Calu3 (cell line): ENCODE measurements at regions not wholly inside any gene's neighbourhood (a gene's known extent, or its start where the extent isn't known, plus 50 kb on each side); places are given as distances from the start of the nearest gene placed in this dataset.

Experiments
- BruUV-seq: library from RNA; stranded (reverse); fragments of 400-500 nt; replicated peaks from 2 replicates; lab custom pipeline; 2021; lab: Mats Ljungman, UMichigan
- CTCF ChIA-PET: fragments of 300-600 bp; sonication (Branson Sonifier 250); formaldehyde crosslinking; loops from one replicate; lab custom pipeline; 2022; ENCODE audit warnings: antibody characterized with exemption; lab: Charles Lee
- DNase-seq: peaks from one replicate; pipeline ENCODE4 v3.0.0; 2022
- H3K27ac Mint-ChIP-seq: one replicate; pipeline ENCODE4 v1.8.0; 2022; ENCODE audit warnings: mixed read lengths; ENCODE audit not compliant: unreplicated experiment
- H3K27me3 Mint-ChIP-seq: one replicate; pipeline ENCODE4 v1.8.0; 2022; ENCODE audit warnings: mixed read lengths; ENCODE audit not compliant: unreplicated experiment
- H3K36me3 Mint-ChIP-seq: one replicate; pipeline ENCODE4 v1.8.0; 2022; ENCODE audit warnings: mild to moderate bottlenecking, moderate library complexity, mixed read lengths; ENCODE audit not compliant: insufficient read depth, unreplicated experiment
- H3K4me1 Mint-ChIP-seq: one replicate; pipeline ENCODE4 v1.8.0; 2022; ENCODE audit warnings: mild to moderate bottlenecking, low read depth, mixed read lengths; ENCODE audit not compliant: unreplicated experiment
- H3K4me3 Mint-ChIP-seq: one replicate; pipeline ENCODE4 v1.8.0; 2022; ENCODE audit warnings: mild to moderate bottlenecking, low read depth, moderate library complexity, mixed read lengths; ENCODE audit not compliant: unreplicated experiment
- H3K9me3 Mint-ChIP-seq: one replicate; pipeline ENCODE4 v1.8.0; 2022; ENCODE audit warnings: low read depth, mixed read lengths; ENCODE audit not compliant: unreplicated experiment
- CTCF ChIP-seq: fragments of 200-600 bp; IDR thresholded peaks from one replicate; pipeline ENCODE4 v1.8.0; 2022; ENCODE audit warnings: antibody characterized with exemption; ENCODE audit not compliant: unreplicated experiment
- intact Hi-C: fragments of 100-400 bp; cut with micrococcal nuclease; formaldehyde crosslinking; loops from one replicate; pipeline ENCODE4 v1.10.0; 2022; ENCODE audit not compliant: unreplicated experiment

DNA sequence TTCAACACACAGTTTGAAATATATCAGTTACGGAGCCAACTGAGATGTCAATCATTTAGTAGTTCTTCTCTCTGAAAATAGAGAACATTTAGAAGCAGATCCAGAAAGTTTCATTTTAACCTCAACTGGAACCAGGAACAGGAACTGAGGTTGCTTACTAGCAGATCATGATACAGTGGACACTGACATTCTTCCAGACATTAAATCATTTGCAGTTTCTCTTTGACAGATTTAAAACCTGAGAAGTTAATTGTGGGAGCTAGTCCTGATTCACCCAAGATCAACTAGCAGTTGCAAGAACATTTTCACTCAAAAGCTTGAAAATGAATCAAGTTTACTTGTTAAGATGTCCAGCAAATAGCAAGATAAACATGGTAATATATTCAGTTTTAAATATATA lies 135.4 kb downstream of the SLC17A6 start:
- Mint-ChIP-seq H3K4me3 (no peak overlapping the region), H3K27ac (no peak overlapping the region), H3K4me1 (no peaks in the 10 kb centered on the region), H3K27me3 (no peaks in the 10 kb centered on the region), H3K9me3 (no peaks in the 10 kb centered on the region), H3K36me3 (no peaks in the 10 kb centered on the region)
- TF ChIP-seq CTCF: no peak
- CTCF ChIA-PET: no interaction called here
- no TSS peak for BruUV-seq
- intact Hi-C loops: no loop called here
- DNase-seq: no peak

GRCh38 chr11:22472306-22472705 lies 134.1 kb downstream of the SLC17A6 start:
- no TSS peak for BruUV-seq
- Mint-ChIP-seq H3K36me3 (no peaks in the 10 kb centered on the region), H3K4me1 (no peaks in the 10 kb centered on the region), H3K9me3 (no peaks in the 10 kb centered on the region), H3K27ac (no peak overlapping the region), H3K27me3 (no peaks in the 10 kb centered on the region), H3K4me3 (no peak overlapping the region)
- CTCF ChIA-PET: no interaction called here
- TF ChIP-seq CTCF: no peak
- peak; percentile 10 for DNase-seq
- intact Hi-C loops: no loop called here

GRCh38 chr11:22471385-22471784 lies 133.2 kb downstream of the SLC17A6 start:
- Mint-ChIP-seq H3K27me3 (no peaks in the 10 kb centered on the region), H3K4me3 (no peak overlapping the region), H3K27ac (no peak overlapping the region), H3K36me3 (no peaks in the 10 kb centered on the region), H3K4me1 (no peaks in the 10 kb centered on the region), H3K9me3 (no peaks in the 10 kb centered on the region)
- no TSS peak for BruUV-seq
- TF ChIP-seq CTCF: no peak
- DNase-seq: no peak
- CTCF ChIA-PET: no interaction called here
- intact Hi-C loops: no loop called here

DNA sequence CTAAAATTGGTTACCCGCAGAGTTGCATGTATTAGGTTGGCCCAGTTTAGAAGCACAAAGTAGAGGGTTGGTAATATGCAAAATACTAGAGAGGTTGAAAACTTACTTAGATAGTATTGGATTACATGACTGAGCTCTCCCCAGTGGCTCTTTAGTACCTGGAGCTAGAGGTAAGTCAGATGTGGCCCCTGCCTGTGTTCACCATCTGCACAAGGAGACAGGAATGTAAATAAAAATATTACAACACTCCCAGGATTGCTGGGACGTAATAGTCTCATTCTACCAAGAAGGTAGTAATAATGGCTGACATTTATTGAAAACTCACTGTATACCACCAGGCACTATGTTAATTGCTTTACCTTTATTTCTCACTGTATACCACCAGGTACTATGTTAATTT lies 129.6 kb downstream of the SLC17A6 start:
- DNase-seq: no peak
- no peaks in the 10 kb centered on the region for H3K36me3 Mint-ChIP-seq
- TF ChIP-seq CTCF: no peak

GRCh38 chr11:22467248-22467647 lies 129.1 kb downstream of the SLC17A6 start:
- no peaks in the 10 kb centered on the region for H3K9me3 Mint-ChIP-seq
- no peaks in the 10 kb centered on the region for H3K27me3 Mint-ChIP-seq
- BruUV-seq: no TSS peak
- CTCF ChIA-PET: no interaction called here
- DNase-seq: no peak
- no peak overlapping the region for H3K27ac Mint-ChIP-seq
- TF ChIP-seq CTCF: no peak
- H3K4me3 Mint-ChIP-seq: no peak overlapping the region
- intact Hi-C loops: no loop called here
- no peaks in the 10 kb centered on the region for H3K4me1 Mint-ChIP-seq
- H3K36me3 Mint-ChIP-seq: no peaks in the 10 kb centered on the region

More for the DNA sequence above, 129.6 kb downstream of the SLC17A6 start:
- Mint-ChIP-seq H3K27ac (no peak overlapping the region), H3K27me3 (no peaks in the 10 kb centered on the region), H3K4me3 (no peak overlapping the region), H3K9me3 (no peaks in the 10 kb centered on the region), H3K4me1 (no peaks in the 10 kb centered on the region)
- intact Hi-C loops: no loop called here
- no TSS peak for BruUV-seq
- CTCF ChIA-PET: interaction anchor here (0.5 kb wide), 1 partner anchor 1320 kb away, joined by 4 read pairs; no protein-coding TSS in a partner anchor
